A673 (cell line): ENCODE measurements at regions not wholly inside any gene's neighbourhood (a gene's known extent, or its start where the extent isn't known, plus 50 kb on each side); places are given as distances from the start of the nearest gene placed in this dataset.

Experiments used
- BruUV-seq: library from RNA; stranded (reverse); fragments of 400-500 nt; replicated peaks from 2 replicates; lab custom pipeline; 2021; lab: Mats Ljungman, UMichigan
- CTCF ChIA-PET: fragments of 300-600 bp; sonication (Branson Sonifier 250); formaldehyde crosslinking; loops from one replicate; lab custom pipeline; 2022; ENCODE audit warnings: antibody characterized with exemption; lab: Charles Lee
- POLR2A ChIA-PET: fragments of 300-600 bp; sonication (Branson Sonifier 250); formaldehyde crosslinking; loops from one replicate; lab custom pipeline; 2022; ENCODE audit warnings: antibody characterized with exemption; ENCODE audit not compliant: low non-redundant PET; lab: Charles Lee
- DNase-seq: peaks from one replicate; pipeline ENCODE4 v3.0.0-alpha.2; 2015; ENCODE audit warnings: low spot score
- H3K27ac ChIP-seq: fragments of 200-600 bp; sonication (generic); 2 replicates; pipeline ENCODE4 v1.5.1; 2016; ENCODE audit warnings: mixed run types, low read depth, mild to moderate bottlenecking, mixed read lengths, antibody characterized with exemption, low read length; ENCODE audit not compliant: poor library complexity, severe bottlenecking
- H3K27me3 ChIP-seq: fragments of 200-600 bp; sonication (generic); replicated peaks from 2 replicates; pipeline ENCODE4 v1.6.1; 2017; ENCODE audit warnings: mixed run types, low read depth, mild to moderate bottlenecking, mixed read lengths, antibody characterized with exemption, low read length; ENCODE audit not compliant: insufficient read depth, poor library complexity
- H3K36me3 ChIP-seq: fragments of 200-600 bp; sonication (generic); 2 replicates; pipeline ENCODE4 v1.6.1; 2016; ENCODE audit warnings: mixed run types, mild to moderate bottlenecking, mixed read lengths, antibody characterized with exemption, low read length; ENCODE audit not compliant: insufficient read depth, poor library complexity, severe bottlenecking
- H3K4me1 ChIP-seq: fragments of 200-600 bp; sonication (generic); 2 replicates; pipeline ENCODE4 v1.6.1; 2017; ENCODE audit warnings: mixed run types, mild to moderate bottlenecking, mixed read lengths, antibody characterized with exemption, low read length; ENCODE audit not compliant: insufficient read depth, poor library complexity, severe bottlenecking
- H3K4me3 ChIP-seq: fragments of 200-600 bp; sonication (generic); 2 replicates; pipeline ENCODE4 v1.5.1; 2016; ENCODE audit warnings: low read depth, mixed run types, mild to moderate bottlenecking, mixed read lengths, low read length; ENCODE audit not compliant: poor library complexity, severe bottlenecking
- H3K9me3 ChIP-seq: fragments of 200-600 bp; sonication (generic); 2 replicates; pipeline ENCODE4 v1.6.1; 2016; ENCODE audit warnings: mixed run types, low read depth, mild to moderate bottlenecking, mixed read lengths, antibody characterized with exemption, low read length; ENCODE audit not compliant: poor library complexity, severe bottlenecking
- CTCF ChIP-seq: fragments of 300-800, 200-600 bp; sonication (generic); conservative IDR thresholded peaks from 2 replicates; pipeline ENCODE4 v1.5.1; 2017; ENCODE audit warnings: low read depth, mild to moderate bottlenecking, antibody characterized with exemption, low read length, moderate library complexity, mixed read lengths
- EZH2 ChIP-seq: fragments of 200-600 bp; sonication (generic); IDR thresholded peaks from 2 replicates; pipeline ENCODE4 v1.6.1; 2017; ENCODE audit warnings: borderline replicate concordance, low read depth, mild to moderate bottlenecking, mixed read lengths, antibody characterized with exemption, low read length; ENCODE audit not compliant: poor library complexity, severe bottlenecking
- intact Hi-C: fragments of 100-400 bp; cut with micrococcal nuclease; formaldehyde crosslinking; loops from one replicate; pipeline ENCODE4 v1.10.0; 2022; ENCODE audit not compliant: unreplicated experiment

GRCh38 chr17:77404812-77405581 lies 264.2 kb downstream of the SEC14L1 start:
- no TSS peak for BruUV-seq
- Histone ChIP-seq H3K9me3 (no peaks in the 10 kb centered on the region), H3K4me1 (peaks cover 15% of the 10 kb centered on the region), H3K36me3 (peaks cover 10% of the 10 kb centered on the region), H3K27ac (peak overlapping the region; percentile 19), H3K4me3 (no peak overlapping the region), H3K27me3 (no peaks in the 10 kb centered on the region)
- DNase-seq = no peak
- CTCF ChIA-PET = no interaction called here
- POLR2A ChIA-PET = no interaction called here
- intact Hi-C loops = no loop called here
- TF ChIP-seq EZH2 = no peak
- no peak for TF ChIP-seq CTCF

- peaks cover 10% of the 10 kb centered on the region for H3K36me3 ChIP-seq
Observed at GRCh38 chr17:77405867-77406732, 265.3 kb downstream of the SEC14L1 start.

More at GRCh38 chr17:77405867-77406732, 265.3 kb downstream of the SEC14L1 start:
- Histone ChIP-seq H3K4me1 (peaks cover 9% of the 10 kb centered on the region), H3K9me3 (no peaks in the 10 kb centered on the region), H3K27ac (peak overlapping the region; percentile 19), H3K27me3 (no peaks in the 10 kb centered on the region), H3K4me3 (no peak overlapping the region)
- no peak for TF ChIP-seq CTCF
- no peak for TF ChIP-seq EZH2
- no TSS peak for BruUV-seq
- POLR2A ChIA-PET = no interaction called here
- intact Hi-C loops = no loop called here
- DNase-seq = no peak
- CTCF ChIA-PET = no interaction called here
